Caco-2 (cell line): ENCODE measurements at regions not wholly inside any gene's neighbourhood (a gene's known extent, or its start where the extent isn't known, plus 50 kb on each side); places are given as distances from the start of the nearest gene placed in this dataset.
A peak's percentile ranks its signal among the peaks of the same experiment; 100 is the strongest.

ENCODE experiments used
- BruUV-seq: library from RNA; stranded (reverse); fragments of 400-500 nt; replicated peaks from 2 replicates; lab custom pipeline; 2021; lab: Mats Ljungman, UMichigan
- CTCF ChIA-PET: fragments of 300-600 bp; sonication (Branson Sonifier 250); formaldehyde crosslinking; loops from one replicate; lab custom pipeline; 2022; ENCODE audit warnings: antibody characterized with exemption; lab: Charles Lee
- POLR2A ChIA-PET: fragments of 300-600 bp; sonication (Branson Sonifier 250); formaldehyde crosslinking; loops from one replicate; lab custom pipeline; 2022; ENCODE audit warnings: antibody characterized with exemption; lab: Charles Lee
- DNase-seq, 2 experiments: peaks; one replicate each; pipeline versions ENCODE4 v3.0.0 to v3.0.0-alpha.2; 2020 to 2022
- H3K27me3 ChIP-seq: replicated peaks from 2 replicates; pipeline ENCODE4 v1.6.0; 2011; ENCODE audit warnings: low read length; ENCODE audit not compliant: control insufficient read depth, insufficient read depth
- H3K36me3 ChIP-seq: 2 replicates; pipeline ENCODE4 v1.5.1; 2011; ENCODE audit warnings: low read length; ENCODE audit not compliant: control insufficient read depth, insufficient read depth
- H3K4me1 ChIP-seq: fragments of 250-450 bp; sonication (Bioruptor Pico); 2 replicates; pipeline ENCODE4 v1.5.1; 2020; ENCODE audit warnings: mild to moderate bottlenecking
- H3K4me3 ChIP-seq: 2 replicates; pipeline ENCODE4 v1.5.1; 2011; ENCODE audit warnings: low read depth, mild to moderate bottlenecking, control low read depth, low read length
- H3K9me3 ChIP-seq: fragments of 250-450 bp; sonication (Bioruptor Pico); 2 replicates; pipeline ENCODE4 v1.5.1; 2020; ENCODE audit warnings: mild to moderate bottlenecking, moderate library complexity
- H3K27ac Mint-ChIP-seq: one replicate; pipeline ENCODE4 v1.8.0; 2022; ENCODE audit warnings: mixed read lengths; ENCODE audit not compliant: unreplicated experiment
- H3K27me3 Mint-ChIP-seq: one replicate; pipeline ENCODE4 v1.8.0; 2022; ENCODE audit warnings: mixed read lengths; ENCODE audit not compliant: insufficient read depth, unreplicated experiment
- H3K36me3 Mint-ChIP-seq: one replicate; pipeline ENCODE4 v1.8.0; 2022; ENCODE audit warnings: mild to moderate bottlenecking, mixed read lengths; ENCODE audit not compliant: insufficient read depth, unreplicated experiment
- H3K4me1 Mint-ChIP-seq: one replicate; pipeline ENCODE4 v1.8.0; 2022; ENCODE audit warnings: low read depth, mixed read lengths; ENCODE audit not compliant: unreplicated experiment
- H3K4me3 Mint-ChIP-seq: one replicate; pipeline ENCODE4 v1.8.0; 2022; ENCODE audit warnings: mild to moderate bottlenecking, moderate library complexity, mixed read lengths; ENCODE audit not compliant: unreplicated experiment
- H3K9me3 Mint-ChIP-seq: one replicate; pipeline ENCODE4 v1.8.0; 2022; ENCODE audit warnings: mixed read lengths; ENCODE audit not compliant: unreplicated experiment
- intact Hi-C: fragments of 100-400 bp; cut with micrococcal nuclease; formaldehyde crosslinking; loops from one replicate; pipeline ENCODE4 v1.10.0; 2022; ENCODE audit not compliant: unreplicated experiment
- TF ChIP-seq, protein P1 (sequence below), 2 experiments: fragments of 200-600 bp in 1 of 2; IDR thresholded peaks; 1 replicate in 1 of 2; 2 replicates in 1 of 2; pipeline versions ENCODE4 v1.5.1 to v1.8.0; 2011 to 2022; ENCODE audit warnings: antibody characterized with exemption in 1 of 2, control low read depth in 1 of 2, inconsistent platforms in 1 of 2, low read depth in 1 of 2, low read length in 1 of 2, mild to moderate bottlenecking in 1 of 2, moderate library complexity in 1 of 2; ENCODE audit not compliant: insufficient read depth in 1 of 2, severe bottlenecking in 1 of 2, unreplicated experiment in 1 of 2

DNA sequence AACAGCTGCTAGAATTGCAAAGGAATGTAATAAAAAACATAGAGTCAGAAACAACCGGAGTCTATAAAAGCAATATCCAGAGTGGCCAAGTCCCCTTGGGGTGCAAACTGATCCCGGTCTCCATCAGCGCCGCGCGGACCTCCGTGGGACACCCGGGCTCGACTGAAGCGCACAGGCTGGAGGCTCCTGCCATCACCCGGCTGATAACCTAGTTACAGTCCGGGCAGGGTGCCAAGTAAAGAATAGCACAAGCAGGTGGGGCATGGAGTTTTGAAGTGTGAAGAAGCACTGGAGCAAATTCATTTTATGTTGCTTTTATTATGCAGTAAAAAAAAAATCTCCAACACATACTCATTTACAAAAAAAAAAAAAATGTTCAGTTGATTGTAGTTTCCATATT, 205.1 kb upstream of the GMDS start:
- H3K4me1 ChIP-seq = peaks cover 14% of the 10 kb centered on the region
- Mint-ChIP-seq H3K4me1 (peaks cover 8% of the 10 kb centered on the region), H3K4me3 (no peak overlapping the region), H3K27me3 (no peaks in the 10 kb centered on the region), H3K9me3 (no peaks in the 10 kb centered on the region), H3K36me3 (peaks cover 7% of the 10 kb centered on the region), H3K27ac (no peak overlapping the region)
- CTCF ChIA-PET = no interaction called here
- TF ChIP-seq, protein P1, sequence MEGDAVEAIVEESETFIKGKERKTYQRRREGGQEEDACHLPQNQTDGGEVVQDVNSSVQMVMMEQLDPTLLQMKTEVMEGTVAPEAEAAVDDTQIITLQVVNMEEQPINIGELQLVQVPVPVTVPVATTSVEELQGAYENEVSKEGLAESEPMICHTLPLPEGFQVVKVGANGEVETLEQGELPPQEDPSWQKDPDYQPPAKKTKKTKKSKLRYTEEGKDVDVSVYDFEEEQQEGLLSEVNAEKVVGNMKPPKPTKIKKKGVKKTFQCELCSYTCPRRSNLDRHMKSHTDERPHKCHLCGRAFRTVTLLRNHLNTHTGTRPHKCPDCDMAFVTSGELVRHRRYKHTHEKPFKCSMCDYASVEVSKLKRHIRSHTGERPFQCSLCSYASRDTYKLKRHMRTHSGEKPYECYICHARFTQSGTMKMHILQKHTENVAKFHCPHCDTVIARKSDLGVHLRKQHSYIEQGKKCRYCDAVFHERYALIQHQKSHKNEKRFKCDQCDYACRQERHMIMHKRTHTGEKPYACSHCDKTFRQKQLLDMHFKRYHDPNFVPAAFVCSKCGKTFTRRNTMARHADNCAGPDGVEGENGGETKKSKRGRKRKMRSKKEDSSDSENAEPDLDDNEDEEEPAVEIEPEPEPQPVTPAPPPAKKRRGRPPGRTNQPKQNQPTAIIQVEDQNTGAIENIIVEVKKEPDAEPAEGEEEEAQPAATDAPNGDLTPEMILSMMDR (IDR thresholded peaks at IDR 0.05; ENCODE audit: insufficient read depth in 1 of 2, low read depth in 1 of 2, low read length in 1 of 2, severe bottlenecking in 1 of 2, unreplicated experiment in 1 of 2) = no peak
- DNase-seq = no peak
- no peak overlapping the region for H3K4me3 ChIP-seq
- BruUV-seq = no TSS peak
- no peaks in the 10 kb centered on the region for H3K9me3 ChIP-seq
- no peaks in the 10 kb centered on the region for H3K27me3 ChIP-seq
- no peaks in the 10 kb centered on the region for H3K36me3 ChIP-seq
- POLR2A ChIA-PET = no interaction called here
- intact Hi-C loops = no loop called here

DNA sequence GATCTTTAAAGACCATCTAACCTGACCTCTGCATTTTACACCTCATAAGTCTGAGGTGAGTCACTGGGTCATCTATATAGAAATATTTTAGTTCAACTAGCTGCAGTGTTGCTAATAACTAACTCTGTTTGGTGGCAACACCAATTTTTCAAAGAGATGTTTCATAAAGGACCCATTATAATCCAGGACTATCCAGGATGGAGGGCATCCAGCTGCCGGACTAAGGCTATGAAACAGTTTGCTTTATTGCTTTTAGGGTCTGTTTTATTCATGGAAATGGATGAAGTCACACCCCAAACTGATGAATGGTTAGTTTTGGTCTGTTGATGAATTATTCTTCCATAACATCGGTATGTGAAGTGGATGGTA, 204.2 kb upstream of the GMDS start:
- Mint-ChIP-seq H3K27me3 (no peaks in the 10 kb centered on the region), H3K36me3 (peaks cover 7% of the 10 kb centered on the region), H3K27ac (peak overlapping the region; percentile 90), H3K4me3 (peak overlapping the region; percentile 85), H3K4me1 (peaks cover 8% of the 10 kb centered on the region), H3K9me3 (no peaks in the 10 kb centered on the region)
- no peaks in the 10 kb centered on the region for H3K36me3 ChIP-seq
- no TSS peak for BruUV-seq
- peaks cover 14% of the 10 kb centered on the region for H3K4me1 ChIP-seq
- H3K27me3 ChIP-seq = no peaks in the 10 kb centered on the region
- H3K4me3 ChIP-seq = no peak overlapping the region
- ChIA-PET POLR2A (no interaction called here), CTCF (interaction anchor here (0.9 to 1.8 kb wide), 4 partner anchors 75 to 957 kb away, joined by 4 to 15 read pairs (median 6); no protein-coding TSS in a partner anchor)
- H3K9me3 ChIP-seq = no peaks in the 10 kb centered on the region
- intact Hi-C loops = loop anchor here (1.0 to 10.0 kb wide), 5 partner anchors 65 to 852 kb away; no protein-coding TSS in a partner anchor
- TF ChIP-seq, protein P1 (IDR thresholded peaks at IDR 0.05; ENCODE audit: insufficient read depth in 1 of 2, low read depth in 1 of 2, low read length in 1 of 2, severe bottlenecking in 1 of 2, unreplicated experiment in 1 of 2) = no peak
- DNase-seq = no peak

DNA sequence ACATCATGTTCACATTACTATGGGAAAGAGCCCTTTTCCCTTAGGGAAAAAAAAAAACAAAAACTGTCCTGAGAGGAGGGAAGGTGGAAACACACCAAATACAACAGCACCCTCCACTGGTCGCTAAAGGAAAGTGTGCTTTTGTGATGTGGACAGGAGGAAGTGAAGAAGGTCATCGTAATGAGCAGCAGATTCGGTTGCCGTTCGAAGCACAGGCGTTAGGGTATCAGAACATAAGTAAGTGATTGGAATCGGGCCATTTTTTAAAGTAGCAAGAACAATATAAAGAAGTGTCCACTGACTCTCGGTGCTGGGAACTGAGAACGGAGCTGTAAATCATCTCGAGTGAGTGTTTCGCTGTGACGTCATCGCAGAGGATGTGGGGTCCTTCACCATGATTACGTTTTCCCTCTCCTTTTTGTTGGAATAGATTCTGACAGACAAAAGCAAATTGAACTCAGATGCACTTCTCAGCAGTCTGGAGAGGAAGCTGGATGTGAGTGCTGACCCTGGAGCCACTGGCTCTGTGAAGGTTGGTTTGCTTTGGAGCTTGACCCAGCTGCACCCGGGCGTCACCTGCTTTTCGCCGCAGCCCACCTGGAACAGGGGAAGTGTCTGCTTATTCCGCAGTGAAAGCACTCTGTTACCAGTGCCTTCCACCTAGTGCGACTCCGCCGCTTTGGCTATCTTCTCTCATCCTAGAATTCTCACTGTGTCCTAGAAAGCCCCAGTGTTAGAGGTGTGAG, 203.6 kb upstream of the GMDS start:
- peak; percentile 68 to 70 for DNase-seq
- Histone ChIP-seq H3K4me1 (peaks cover 14% of the 10 kb centered on the region), H3K9me3 (no peaks in the 10 kb centered on the region), H3K36me3 (no peaks in the 10 kb centered on the region), H3K27me3 (no peaks in the 10 kb centered on the region), H3K4me3 (peak overlapping the region; percentile 41)
- peaks cover 7% of the 10 kb centered on the region for H3K36me3 Mint-ChIP-seq
- TF ChIP-seq, protein P1 (IDR thresholded peaks at IDR 0.05; ENCODE audit: insufficient read depth in 1 of 2, low read depth in 1 of 2, low read length in 1 of 2, severe bottlenecking in 1 of 2, unreplicated experiment in 1 of 2) = peak; percentile 65 to 81
- intact Hi-C loops = loop anchor here (1.0 to 10.0 kb wide), 5 partner anchors 66 to 852 kb away; no protein-coding TSS in a partner anchor
- H3K27ac Mint-ChIP-seq = peak overlapping the region; percentile 90
- CTCF ChIA-PET = interaction anchor here (0.6 to 1.8 kb wide), 8 partner anchors 14 to 958 kb away, joined by 3 to 15 read pairs (median 4); no protein-coding TSS in a partner anchor
- H3K27me3 Mint-ChIP-seq = no peaks in the 10 kb centered on the region
- TSS peak; percentile 86 for BruUV-seq
- peak overlapping the region; percentile 85 for H3K4me3 Mint-ChIP-seq
- POLR2A ChIA-PET = no interaction called here
- no peaks in the 10 kb centered on the region for H3K9me3 Mint-ChIP-seq
- H3K4me1 Mint-ChIP-seq = peaks cover 8% of the 10 kb centered on the region
